Nephron (organoid): ENCODE measurements at regions not wholly inside any gene's neighbourhood (a gene's known extent, or its start where the extent isn't known, plus 50 kb on each side); places are given as distances from the start of the nearest gene placed in this dataset.

Source experiments
- H3K27ac Mint-ChIP-seq, 3 experiments: 2 replicates each; pipeline ENCODE4 v1.8.0; 2020; ENCODE audit warnings: mixed read lengths in 3 of 3, mild to moderate bottlenecking in 2 of 3, moderate library complexity in 1 of 3
- H3K27me3 Mint-ChIP-seq: 2 replicates; pipeline ENCODE4 v1.8.0; 2021; ENCODE audit warnings: low read depth, mild to moderate bottlenecking, moderate library complexity, mixed read lengths
- H3K36me3 Mint-ChIP-seq: 2 replicates; pipeline ENCODE4 v1.8.0; 2020; ENCODE audit warnings: low read depth, mixed read lengths
- H3K4me1 Mint-ChIP-seq: 2 replicates; pipeline ENCODE4 v1.8.0; 2020; ENCODE audit warnings: mixed read lengths
- H3K4me3 Mint-ChIP-seq, 3 experiments: 2 replicates each; pipeline ENCODE4 v1.8.0; 2020; ENCODE audit warnings: mild to moderate bottlenecking in 3 of 3, mixed read lengths in 3 of 3, moderate library complexity in 2 of 3
- H3K9me3 Mint-ChIP-seq: 2 replicates; pipeline ENCODE4 v1.8.0; 2020; ENCODE audit warnings: mixed read lengths
- TF ChIP-seq, protein P1 (sequence below), 3 experiments: fragments of 200-600 bp; sonication (generic); IDR thresholded peaks; one replicate each; pipeline ENCODE4 v1.5.0; 2021; ENCODE audit warnings: antibody characterized with exemption in 3 of 3; ENCODE audit not compliant: unreplicated experiment in 3 of 3

DNA sequence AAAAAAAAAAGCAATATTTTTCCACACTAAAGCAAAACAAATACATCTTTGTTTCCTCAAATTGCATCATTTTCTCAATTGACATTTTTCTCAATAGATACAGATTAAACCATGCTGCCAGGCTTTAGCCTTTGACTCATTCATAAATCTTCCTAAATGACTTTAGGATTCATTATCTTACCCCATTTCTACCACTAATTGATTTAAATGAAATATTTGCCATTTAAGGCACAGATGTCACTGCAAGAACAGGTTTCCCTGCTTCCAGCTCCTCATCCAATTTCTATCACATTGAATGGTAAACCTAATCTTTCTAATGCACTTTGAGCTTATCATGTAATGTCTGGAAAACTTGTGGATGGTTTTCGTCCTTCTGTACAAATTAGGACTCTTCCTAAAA lies 298.7 kb downstream of the RPL10L start:
- H3K9me3 Mint-ChIP-seq = no peaks in the 10 kb centered on the region
- H3K36me3 Mint-ChIP-seq = no peaks in the 10 kb centered on the region
- H3K27me3 Mint-ChIP-seq = no peaks in the 10 kb centered on the region
- TF ChIP-seq, protein P1, sequence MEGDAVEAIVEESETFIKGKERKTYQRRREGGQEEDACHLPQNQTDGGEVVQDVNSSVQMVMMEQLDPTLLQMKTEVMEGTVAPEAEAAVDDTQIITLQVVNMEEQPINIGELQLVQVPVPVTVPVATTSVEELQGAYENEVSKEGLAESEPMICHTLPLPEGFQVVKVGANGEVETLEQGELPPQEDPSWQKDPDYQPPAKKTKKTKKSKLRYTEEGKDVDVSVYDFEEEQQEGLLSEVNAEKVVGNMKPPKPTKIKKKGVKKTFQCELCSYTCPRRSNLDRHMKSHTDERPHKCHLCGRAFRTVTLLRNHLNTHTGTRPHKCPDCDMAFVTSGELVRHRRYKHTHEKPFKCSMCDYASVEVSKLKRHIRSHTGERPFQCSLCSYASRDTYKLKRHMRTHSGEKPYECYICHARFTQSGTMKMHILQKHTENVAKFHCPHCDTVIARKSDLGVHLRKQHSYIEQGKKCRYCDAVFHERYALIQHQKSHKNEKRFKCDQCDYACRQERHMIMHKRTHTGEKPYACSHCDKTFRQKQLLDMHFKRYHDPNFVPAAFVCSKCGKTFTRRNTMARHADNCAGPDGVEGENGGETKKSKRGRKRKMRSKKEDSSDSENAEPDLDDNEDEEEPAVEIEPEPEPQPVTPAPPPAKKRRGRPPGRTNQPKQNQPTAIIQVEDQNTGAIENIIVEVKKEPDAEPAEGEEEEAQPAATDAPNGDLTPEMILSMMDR (IDR thresholded peaks at IDR 0.05; ENCODE audit: unreplicated experiment in 3 of 3) = no peak
- H3K4me3 Mint-ChIP-seq = no peak overlapping the region
- H3K4me1 Mint-ChIP-seq = no peaks in the 10 kb centered on the region
- H3K27ac Mint-ChIP-seq = no peak overlapping the region

GRCh38 chr14:46344327-46344937 lies 307.1 kb downstream of the RPL10L start:
- TF ChIP-seq, protein P1 (IDR thresholded peaks at IDR 0.05; ENCODE audit: unreplicated experiment in 3 of 3) = peak; percentile 26 to 45 (median 31)

GRCh38 chr14:46325777-46326176 lies 325.8 kb downstream of the RPL10L start:
- TF ChIP-seq, protein P1 (IDR thresholded peaks at IDR 0.05; ENCODE audit: unreplicated experiment in 3 of 3) = no peak
- peaks cover 32% of the 10 kb centered on the region for H3K4me1 Mint-ChIP-seq
- H3K27me3 Mint-ChIP-seq = no peaks in the 10 kb centered on the region

More at GRCh38 chr14:46344327-46344937, 307.1 kb downstream of the RPL10L start:
- no peak overlapping the region for H3K27ac Mint-ChIP-seq
- no peaks in the 10 kb centered on the region for H3K4me1 Mint-ChIP-seq
- H3K9me3 Mint-ChIP-seq = no peaks in the 10 kb centered on the region
- H3K4me3 Mint-ChIP-seq = no peak overlapping the region
- no peaks in the 10 kb centered on the region for H3K36me3 Mint-ChIP-seq
- H3K27me3 Mint-ChIP-seq = no peaks in the 10 kb centered on the region

DNA sequence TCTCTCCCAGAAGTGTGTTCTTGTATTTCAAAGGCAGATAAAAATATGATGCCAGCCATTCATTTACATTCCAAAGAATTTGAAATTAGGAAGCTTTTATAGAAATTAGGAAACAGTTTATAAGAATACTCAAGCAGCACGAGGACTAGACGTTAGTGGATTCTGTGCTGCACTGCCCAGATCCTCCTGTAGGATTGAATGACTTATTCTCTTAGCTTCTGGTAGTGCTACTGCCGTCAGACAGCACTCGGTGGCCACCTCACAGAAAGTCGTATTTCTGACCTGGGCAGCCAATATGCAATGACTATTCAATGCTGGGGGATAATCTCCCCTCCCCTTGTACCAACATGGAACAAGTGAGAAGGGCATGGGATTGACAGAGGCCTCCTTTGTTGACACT lies 326.4 kb downstream of the RPL10L start:
- Mint-ChIP-seq H3K4me3 (no peak overlapping the region), H3K27ac (no peak overlapping the region), H3K9me3 (no peaks in the 10 kb centered on the region), H3K27me3 (no peaks in the 10 kb centered on the region), H3K4me1 (peaks cover 32% of the 10 kb centered on the region), H3K36me3 (no peaks in the 10 kb centered on the region)
- TF ChIP-seq, protein P1 (IDR thresholded peaks at IDR 0.05; ENCODE audit: unreplicated experiment in 3 of 3) = no peak

More at GRCh38 chr14:46325777-46326176, 325.8 kb downstream of the RPL10L start:
- H3K36me3 Mint-ChIP-seq = no peaks in the 10 kb centered on the region
- H3K4me3 Mint-ChIP-seq = no peak overlapping the region
- no peak overlapping the region for H3K27ac Mint-ChIP-seq
- H3K9me3 Mint-ChIP-seq = no peaks in the 10 kb centered on the region

GRCh38 chr14:46323404-46323762 lies 328.2 kb downstream of the RPL10L start:
- TF ChIP-seq, protein P1 (IDR thresholded peaks at IDR 0.05; ENCODE audit: unreplicated experiment in 3 of 3) = no peak
- H3K4me1 Mint-ChIP-seq = peaks cover 32% of the 10 kb centered on the region
- H3K9me3 Mint-ChIP-seq = no peaks in the 10 kb centered on the region
- no peaks in the 10 kb centered on the region for H3K27me3 Mint-ChIP-seq
- H3K4me3 Mint-ChIP-seq = no peak overlapping the region
- peak overlapping the region; percentile 47 to 61 (median 52) for H3K27ac Mint-ChIP-seq
- H3K36me3 Mint-ChIP-seq = no peaks in the 10 kb centered on the region

- TF ChIP-seq, protein P1 (IDR thresholded peaks at IDR 0.05; ENCODE audit: unreplicated experiment in 3 of 3) = no peak
- Mint-ChIP-seq H3K4me1 (peaks cover 32% of the 10 kb centered on the region), H3K4me3 (no peak overlapping the region), H3K27me3 (no peaks in the 10 kb centered on the region), H3K27ac (peak overlapping the region; percentile 47 to 61 (median 52)), H3K36me3 (no peaks in the 10 kb centered on the region), H3K9me3 (no peaks in the 10 kb centered on the region)
These were observed 328.7 kb downstream of the RPL10L start for GRCh38 chr14:46322730-46323403.
